ENCODE measurements at regions not wholly inside any gene's neighbourhood (a gene's known extent, or its start where the extent isn't known, plus 50 kb on each side); places are given as distances from the start of the nearest gene placed in this dataset.

GRCh38 chr2:211113334-211114175 is 557.2 kb downstream of the CPS1 start:
- WGBS (ENCODE audit: insufficient coverage) = 75% methylated on average over 1 of the region's 3 CpGs
- POLR2A ChIA-PET = no interaction called here

GRCh38 chr2:211114826-211115455 is 558.5 kb downstream of the CPS1 start:
- WGBS (ENCODE audit: insufficient coverage) = 91% methylated on average over 1 of the region's 1 CpG

More at GRCh38 chr2:211113334-211114175, 557.2 kb downstream of the CPS1 start:
- Histone ChIP-seq H3K4me3 (ENCODE audit: control insufficient read depth in 1 of 7, extremely low read depth in 1 of 7, insufficient read depth in 4 of 7, low read depth in 2 of 7, low read length in 6 of 7) (no peak overlapping the region), H3K27me3 (replicated peaks in 2 of 5; ENCODE audit: control insufficient read depth in 4 of 5, insufficient read depth in 5 of 5, low read length in 4 of 5) (no peaks in the 10 kb centered on the region), H3K9me3 (ENCODE audit: control extremely low read depth in 1 of 5, control insufficient read depth in 4 of 5, insufficient read depth in 2 of 5, low read depth in 1 of 5, low read length in 4 of 5) (no peaks in the 10 kb centered on the region), H3K4me1 (ENCODE audit: control extremely low read depth in 1 of 4, control insufficient read depth in 4 of 4, insufficient read depth in 4 of 4, low read length in 3 of 4) (no peaks in the 10 kb centered on the region), H3K36me3 (ENCODE audit: control insufficient read depth in 4 of 4, insufficient read depth in 4 of 4, low read length in 3 of 4) (no peaks in the 10 kb centered on the region), H3K27ac (ENCODE audit: insufficient read depth in 1 of 2, low read depth in 1 of 2, low read length in 2 of 2, poor library complexity in 1 of 2, severe bottlenecking in 2 of 2) (no peak overlapping the region)
- DNase-seq = no peak
- CTCF ChIA-PET = no interaction called here

GRCh38 chr2:211117026-211117425 is 560.6 kb downstream of the CPS1 start:
- POLR2A ChIA-PET = no interaction called here
- Histone ChIP-seq H3K4me1 (ENCODE audit: control extremely low read depth in 1 of 4, control insufficient read depth in 4 of 4, insufficient read depth in 4 of 4, low read length in 3 of 4) (no peaks in the 10 kb centered on the region), H3K27ac (ENCODE audit: insufficient read depth in 1 of 2, low read depth in 1 of 2, low read length in 2 of 2, poor library complexity in 1 of 2, severe bottlenecking in 2 of 2) (no peak overlapping the region), H3K9me3 (ENCODE audit: control extremely low read depth in 1 of 5, control insufficient read depth in 4 of 5, insufficient read depth in 2 of 5, low read depth in 1 of 5, low read length in 4 of 5) (no peaks in the 10 kb centered on the region), H3K4me3 (ENCODE audit: control insufficient read depth in 1 of 7, extremely low read depth in 1 of 7, insufficient read depth in 4 of 7, low read depth in 2 of 7, low read length in 6 of 7) (no peak overlapping the region), H3K36me3 (ENCODE audit: control insufficient read depth in 4 of 4, insufficient read depth in 4 of 4, low read length in 3 of 4) (no peaks in the 10 kb centered on the region), H3K27me3 (replicated peaks in 2 of 5; ENCODE audit: control insufficient read depth in 4 of 5, insufficient read depth in 5 of 5, low read length in 4 of 5) (no peaks in the 10 kb centered on the region)
- WGBS (ENCODE audit: insufficient coverage) = no CpG with 5 or more reads among the region's 1 CpG
- CTCF ChIA-PET = no interaction called here
- DNase-seq = no peak

More at GRCh38 chr2:211114826-211115455, 558.5 kb downstream of the CPS1 start:
- DNase-seq = no peak
- H3K9me3 ChIP-seq (ENCODE audit: control extremely low read depth in 1 of 5, control insufficient read depth in 4 of 5, insufficient read depth in 2 of 5, low read depth in 1 of 5, low read length in 4 of 5) = no peaks in the 10 kb centered on the region
- H3K27ac ChIP-seq (ENCODE audit: insufficient read depth in 1 of 2, low read depth in 1 of 2, low read length in 2 of 2, poor library complexity in 1 of 2, severe bottlenecking in 2 of 2) = no peak overlapping the region
- no peaks in the 10 kb centered on the region for H3K36me3 ChIP-seq (ENCODE audit: control insufficient read depth in 4 of 4, insufficient read depth in 4 of 4, low read length in 3 of 4)
- H3K27me3 ChIP-seq (replicated peaks in 2 of 5; ENCODE audit: control insufficient read depth in 4 of 5, insufficient read depth in 5 of 5, low read length in 4 of 5) = no peaks in the 10 kb centered on the region
- H3K4me1 ChIP-seq (ENCODE audit: control extremely low read depth in 1 of 4, control insufficient read depth in 4 of 4, insufficient read depth in 4 of 4, low read length in 3 of 4) = no peaks in the 10 kb centered on the region
- POLR2A ChIA-PET = no interaction called here
- H3K4me3 ChIP-seq (ENCODE audit: control insufficient read depth in 1 of 7, extremely low read depth in 1 of 7, insufficient read depth in 4 of 7, low read depth in 2 of 7, low read length in 6 of 7) = no peak overlapping the region
- CTCF ChIA-PET = no interaction called here

- ChIA-PET CTCF (no interaction called here), POLR2A (no interaction called here)
- DNase-seq = no peak
These were observed 569.9 kb downstream of the CPS1 start for GRCh38 chr2:211126256-211126655.

GRCh38 chr2:211127501-211127900 is 571.1 kb downstream of the CPS1 start:
- Histone ChIP-seq H3K36me3 (ENCODE audit: control insufficient read depth in 4 of 4, insufficient read depth in 4 of 4, low read length in 3 of 4) (no peaks in the 10 kb centered on the region), H3K9me3 (ENCODE audit: control extremely low read depth in 1 of 5, control insufficient read depth in 4 of 5, insufficient read depth in 2 of 5, low read depth in 1 of 5, low read length in 4 of 5) (no peaks in the 10 kb centered on the region), H3K4me3 (ENCODE audit: control insufficient read depth in 1 of 7, extremely low read depth in 1 of 7, insufficient read depth in 4 of 7, low read depth in 2 of 7, low read length in 6 of 7) (no peak overlapping the region), H3K4me1 (ENCODE audit: control extremely low read depth in 1 of 4, control insufficient read depth in 4 of 4, insufficient read depth in 4 of 4, low read length in 3 of 4) (no peaks in the 10 kb centered on the region), H3K27ac (ENCODE audit: insufficient read depth in 1 of 2, low read depth in 1 of 2, low read length in 2 of 2, poor library complexity in 1 of 2, severe bottlenecking in 2 of 2) (no peak overlapping the region), H3K27me3 (replicated peaks in 2 of 5; ENCODE audit: control insufficient read depth in 4 of 5, insufficient read depth in 5 of 5, low read length in 4 of 5) (no peaks in the 10 kb centered on the region)
- POLR2A ChIA-PET = no interaction called here
- CTCF ChIA-PET = interaction anchor here (0.6 to 1.1 kb wide), 2 partner anchors 25 to 77 kb away, joined by 3 read pairs; no protein-coding TSS in a partner anchor
- WGBS (ENCODE audit: insufficient coverage) = no CpG with 5 or more reads among the region's 2 CpGs
- no peak for DNase-seq

More at GRCh38 chr2:211126256-211126655, 569.9 kb downstream of the CPS1 start:
- H3K27me3 ChIP-seq (replicated peaks in 2 of 5; ENCODE audit: control insufficient read depth in 4 of 5, insufficient read depth in 5 of 5, low read length in 4 of 5) = no peaks in the 10 kb centered on the region
- H3K9me3 ChIP-seq (ENCODE audit: control extremely low read depth in 1 of 5, control insufficient read depth in 4 of 5, insufficient read depth in 2 of 5, low read depth in 1 of 5, low read length in 4 of 5) = no peaks in the 10 kb centered on the region
- no peak overlapping the region for H3K4me3 ChIP-seq (ENCODE audit: control insufficient read depth in 1 of 7, extremely low read depth in 1 of 7, insufficient read depth in 4 of 7, low read depth in 2 of 7, low read length in 6 of 7)
- no peak overlapping the region for H3K27ac ChIP-seq (ENCODE audit: insufficient read depth in 1 of 2, low read depth in 1 of 2, low read length in 2 of 2, poor library complexity in 1 of 2, severe bottlenecking in 2 of 2)
- no peaks in the 10 kb centered on the region for H3K36me3 ChIP-seq (ENCODE audit: control insufficient read depth in 4 of 4, insufficient read depth in 4 of 4, low read length in 3 of 4)
- no peaks in the 10 kb centered on the region for H3K4me1 ChIP-seq (ENCODE audit: control extremely low read depth in 1 of 4, control insufficient read depth in 4 of 4, insufficient read depth in 4 of 4, low read length in 3 of 4)

GRCh38 chr2:211128287-211128686 is 571.9 kb downstream of the CPS1 start:
- POLR2A ChIA-PET = no interaction called here
- no peak for DNase-seq
- WGBS (ENCODE audit: insufficient coverage) = 83% methylated on average over 1 of the region's 3 CpGs
- no peaks in the 10 kb centered on the region for H3K27me3 ChIP-seq (replicated peaks in 2 of 5; ENCODE audit: control insufficient read depth in 4 of 5, insufficient read depth in 5 of 5, low read length in 4 of 5)
- H3K4me1 ChIP-seq (ENCODE audit: control extremely low read depth in 1 of 4, control insufficient read depth in 4 of 4, insufficient read depth in 4 of 4, low read length in 3 of 4) = no peaks in the 10 kb centered on the region
- H3K9me3 ChIP-seq (ENCODE audit: control extremely low read depth in 1 of 5, control insufficient read depth in 4 of 5, insufficient read depth in 2 of 5, low read depth in 1 of 5, low read length in 4 of 5) = no peaks in the 10 kb centered on the region
- no peak overlapping the region for H3K4me3 ChIP-seq (ENCODE audit: control insufficient read depth in 1 of 7, extremely low read depth in 1 of 7, insufficient read depth in 4 of 7, low read depth in 2 of 7, low read length in 6 of 7)
- no peaks in the 10 kb centered on the region for H3K36me3 ChIP-seq (ENCODE audit: control insufficient read depth in 4 of 4, insufficient read depth in 4 of 4, low read length in 3 of 4)
- H3K27ac ChIP-seq (ENCODE audit: insufficient read depth in 1 of 2, low read depth in 1 of 2, low read length in 2 of 2, poor library complexity in 1 of 2, severe bottlenecking in 2 of 2) = no peak overlapping the region
- CTCF ChIA-PET = interaction anchor here (1.1 kb wide), 1 partner anchor 24 kb away, joined by 3 read pairs; no protein-coding TSS in a partner anchor

DNA sequence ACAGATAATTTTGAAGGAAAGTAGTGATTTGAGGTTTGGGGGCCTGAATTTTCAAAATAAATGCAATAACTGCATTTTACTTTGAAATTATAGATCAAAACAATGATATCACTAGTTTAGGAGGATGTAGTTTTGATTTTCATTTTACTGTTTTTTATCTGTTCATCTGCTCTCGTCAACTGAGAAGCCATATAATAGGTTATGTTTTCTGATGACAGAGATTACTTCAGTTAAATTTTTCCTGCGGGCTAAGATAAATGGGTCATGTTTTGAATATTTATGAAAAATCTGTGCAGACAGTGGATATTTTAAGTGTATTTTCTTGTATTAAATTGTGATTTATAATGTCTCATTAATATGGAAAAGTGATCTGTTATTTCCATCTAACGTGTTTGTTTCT is 573.4 kb downstream of the CPS1 start:
- Histone ChIP-seq H3K27ac (ENCODE audit: insufficient read depth in 1 of 2, low read depth in 1 of 2, low read length in 2 of 2, poor library complexity in 1 of 2, severe bottlenecking in 2 of 2) (no peak overlapping the region), H3K4me3 (ENCODE audit: control insufficient read depth in 1 of 7, extremely low read depth in 1 of 7, insufficient read depth in 4 of 7, low read depth in 2 of 7, low read length in 6 of 7) (no peak overlapping the region), H3K9me3 (ENCODE audit: control extremely low read depth in 1 of 5, control insufficient read depth in 4 of 5, insufficient read depth in 2 of 5, low read depth in 1 of 5, low read length in 4 of 5) (no peaks in the 10 kb centered on the region), H3K4me1 (ENCODE audit: control extremely low read depth in 1 of 4, control insufficient read depth in 4 of 4, insufficient read depth in 4 of 4, low read length in 3 of 4) (no peaks in the 10 kb centered on the region), H3K36me3 (ENCODE audit: control insufficient read depth in 4 of 4, insufficient read depth in 4 of 4, low read length in 3 of 4) (no peaks in the 10 kb centered on the region), H3K27me3 (replicated peaks in 2 of 5; ENCODE audit: control insufficient read depth in 4 of 5, insufficient read depth in 5 of 5, low read length in 4 of 5) (no peaks in the 10 kb centered on the region)
- no peak for DNase-seq
- CTCF ChIA-PET = no interaction called here
- POLR2A ChIA-PET = no interaction called here
- WGBS (ENCODE audit: insufficient coverage) = 90% methylated on average over 2 of the region's 3 CpGs

Measured in common myeloid progenitor, CD34-positive (primary cell).